ENCODE measurements at regions not wholly inside any gene's neighbourhood (a gene's known extent, or its start where the extent isn't known, plus 50 kb on each side); places are given as distances from the start of the nearest gene placed in this dataset.

- Histone ChIP-seq H3K36me3 (ENCODE audit: control insufficient read depth, insufficient read depth, low read length) (no peaks in the 10 kb centered on the region), H3K4me1 (ENCODE audit: control insufficient read depth, insufficient read depth, low read length) (peaks cover 32% of the 10 kb centered on the region), H3K4me3 (ENCODE audit: low read length) (no peak overlapping the region), H3K27me3 (ENCODE audit: control insufficient read depth, insufficient read depth, low read length) (no peaks in the 10 kb centered on the region), H3K27ac (ENCODE audit: low read length) (no peak overlapping the region), H3K9me3 (replicated peaks; ENCODE audit: control insufficient read depth, low read depth, low read length) (no peaks in the 10 kb centered on the region)
- no peak for DNase-seq
- no CpG with 5 or more reads among the region's 6 CpGs for WGBS (ENCODE audit: insufficient coverage)
Observed at GRCh38 chr2:217246108-217246507, 386.2 kb upstream of the TNP1 start.

GRCh38 chr2:217244815-217245214 lies 385.0 kb upstream of the TNP1 start:
- peak; percentile 43 for DNase-seq
- Histone ChIP-seq H3K9me3 (replicated peaks; ENCODE audit: control insufficient read depth, low read depth, low read length) (no peaks in the 10 kb centered on the region), H3K4me3 (ENCODE audit: low read length) (no peak overlapping the region), H3K27me3 (ENCODE audit: control insufficient read depth, insufficient read depth, low read length) (no peaks in the 10 kb centered on the region), H3K4me1 (ENCODE audit: control insufficient read depth, insufficient read depth, low read length) (peaks cover 25% of the 10 kb centered on the region), H3K27ac (ENCODE audit: low read length) (no peak overlapping the region), H3K36me3 (ENCODE audit: control insufficient read depth, insufficient read depth, low read length) (no peaks in the 10 kb centered on the region)
- WGBS (ENCODE audit: insufficient coverage): no CpG with 5 or more reads among the region's 4 CpGs

GRCh38 chr2:217242947-217243346 lies 383.1 kb upstream of the TNP1 start:
- peaks cover 8% of the 10 kb centered on the region for H3K4me1 ChIP-seq (ENCODE audit: control insufficient read depth, insufficient read depth, low read length)
- no peak for DNase-seq
- no peaks in the 10 kb centered on the region for H3K36me3 ChIP-seq (ENCODE audit: control insufficient read depth, insufficient read depth, low read length)
- no peaks in the 10 kb centered on the region for H3K27me3 ChIP-seq (ENCODE audit: control insufficient read depth, insufficient read depth, low read length)
- H3K27ac ChIP-seq (ENCODE audit: low read length): no peak overlapping the region
- no peak overlapping the region for H3K4me3 ChIP-seq (ENCODE audit: low read length)
- 93% methylated on average over 3 of the region's 3 CpGs for WGBS (ENCODE audit: insufficient coverage)
- no peaks in the 10 kb centered on the region for H3K9me3 ChIP-seq (replicated peaks; ENCODE audit: control insufficient read depth, low read depth, low read length)

- no peaks in the 10 kb centered on the region for H3K27me3 ChIP-seq (ENCODE audit: control insufficient read depth, insufficient read depth, low read length)
Observed at GRCh38 chr2:217231724-217232123, 371.9 kb upstream of the TNP1 start.

GRCh38 chr2:217231212-217231611 lies 371.3 kb upstream of the TNP1 start:
- DNase-seq: no peak
- Histone ChIP-seq H3K36me3 (ENCODE audit: control insufficient read depth, insufficient read depth, low read length) (no peaks in the 10 kb centered on the region), H3K4me3 (ENCODE audit: low read length) (no peak overlapping the region), H3K9me3 (replicated peaks; ENCODE audit: control insufficient read depth, low read depth, low read length) (no peaks in the 10 kb centered on the region), H3K4me1 (ENCODE audit: control insufficient read depth, insufficient read depth, low read length) (peaks cover 2% of the 10 kb centered on the region), H3K27ac (ENCODE audit: low read length) (no peak overlapping the region), H3K27me3 (ENCODE audit: control insufficient read depth, insufficient read depth, low read length) (no peaks in the 10 kb centered on the region)
- no CpG with 5 or more reads among the region's 1 CpG for WGBS (ENCODE audit: insufficient coverage)

More at GRCh38 chr2:217231724-217232123, 371.9 kb upstream of the TNP1 start:
- Histone ChIP-seq H3K9me3 (replicated peaks; ENCODE audit: control insufficient read depth, low read depth, low read length) (no peaks in the 10 kb centered on the region), H3K36me3 (ENCODE audit: control insufficient read depth, insufficient read depth, low read length) (no peaks in the 10 kb centered on the region), H3K4me1 (ENCODE audit: control insufficient read depth, insufficient read depth, low read length) (peaks cover 2% of the 10 kb centered on the region), H3K4me3 (ENCODE audit: low read length) (no peak overlapping the region), H3K27ac (ENCODE audit: low read length) (no peak overlapping the region)
- peak; percentile 59 for DNase-seq
- no CpG with 5 or more reads among the region's 3 CpGs for WGBS (ENCODE audit: insufficient coverage)

- Histone ChIP-seq H3K27me3 (ENCODE audit: control insufficient read depth, insufficient read depth, low read length) (no peaks in the 10 kb centered on the region), H3K27ac (ENCODE audit: low read length) (no peak overlapping the region), H3K36me3 (ENCODE audit: control insufficient read depth, insufficient read depth, low read length) (no peaks in the 10 kb centered on the region), H3K4me1 (ENCODE audit: control insufficient read depth, insufficient read depth, low read length) (peaks cover 2% of the 10 kb centered on the region), H3K4me3 (ENCODE audit: low read length) (no peak overlapping the region), H3K9me3 (replicated peaks; ENCODE audit: control insufficient read depth, low read depth, low read length) (no peaks in the 10 kb centered on the region)
- no peak for DNase-seq
- no CpG with 5 or more reads among the region's 1 CpG for WGBS (ENCODE audit: insufficient coverage)
Observed at GRCh38 chr2:217228732-217229131, 368.9 kb upstream of the TNP1 start.

- Histone ChIP-seq H3K4me3 (ENCODE audit: low read length) (no peak overlapping the region), H3K4me1 (ENCODE audit: control insufficient read depth, insufficient read depth, low read length) (peaks cover 2% of the 10 kb centered on the region), H3K27me3 (ENCODE audit: control insufficient read depth, insufficient read depth, low read length) (no peaks in the 10 kb centered on the region), H3K27ac (ENCODE audit: low read length) (no peak overlapping the region), H3K36me3 (ENCODE audit: control insufficient read depth, insufficient read depth, low read length) (no peaks in the 10 kb centered on the region), H3K9me3 (replicated peaks; ENCODE audit: control insufficient read depth, low read depth, low read length) (no peaks in the 10 kb centered on the region)
- DNase-seq: no peak
- no CpG with 5 or more reads among the region's 5 CpGs for WGBS (ENCODE audit: insufficient coverage)
Observed at GRCh38 chr2:217227794-217228193, 367.9 kb upstream of the TNP1 start.

GRCh38 chr2:217225596-217225995 lies 365.7 kb upstream of the TNP1 start:
- Histone ChIP-seq H3K9me3 (replicated peaks; ENCODE audit: control insufficient read depth, low read depth, low read length) (no peaks in the 10 kb centered on the region), H3K36me3 (ENCODE audit: control insufficient read depth, insufficient read depth, low read length) (no peaks in the 10 kb centered on the region), H3K27me3 (ENCODE audit: control insufficient read depth, insufficient read depth, low read length) (no peaks in the 10 kb centered on the region), H3K4me3 (ENCODE audit: low read length) (no peak overlapping the region), H3K4me1 (ENCODE audit: control insufficient read depth, insufficient read depth, low read length) (peaks cover 2% of the 10 kb centered on the region), H3K27ac (ENCODE audit: low read length) (no peak overlapping the region)
- 100% methylated on average over 1 of the region's 1 CpG for WGBS (ENCODE audit: insufficient coverage)
- no peak for DNase-seq

GRCh38 chr2:217223222-217223930 lies 363.5 kb upstream of the TNP1 start:
- no peaks in the 10 kb centered on the region for H3K9me3 ChIP-seq (replicated peaks; ENCODE audit: control insufficient read depth, low read depth, low read length)
- no peak overlapping the region for H3K4me3 ChIP-seq (ENCODE audit: low read length)
- peak; percentile 59 for DNase-seq
- no peaks in the 10 kb centered on the region for H3K27me3 ChIP-seq (ENCODE audit: control insufficient read depth, insufficient read depth, low read length)
- peaks cover 8% of the 10 kb centered on the region for H3K4me1 ChIP-seq (ENCODE audit: control insufficient read depth, insufficient read depth, low read length)
- no peaks in the 10 kb centered on the region for H3K36me3 ChIP-seq (ENCODE audit: control insufficient read depth, insufficient read depth, low read length)
- no peak overlapping the region for H3K27ac ChIP-seq (ENCODE audit: low read length)
- WGBS (ENCODE audit: insufficient coverage): 82% methylated on average over 3 of the region's 8 CpGs

- H3K27ac ChIP-seq (ENCODE audit: low read length): no peak overlapping the region
- peaks cover 8% of the 10 kb centered on the region for H3K4me1 ChIP-seq (ENCODE audit: control insufficient read depth, insufficient read depth, low read length)
- H3K27me3 ChIP-seq (ENCODE audit: control insufficient read depth, insufficient read depth, low read length): no peaks in the 10 kb centered on the region
- no peaks in the 10 kb centered on the region for H3K36me3 ChIP-seq (ENCODE audit: control insufficient read depth, insufficient read depth, low read length)
- no peaks in the 10 kb centered on the region for H3K9me3 ChIP-seq (replicated peaks; ENCODE audit: control insufficient read depth, low read depth, low read length)
- 100% methylated on average over 4 of the region's 5 CpGs for WGBS (ENCODE audit: insufficient coverage)
- no peak for DNase-seq
- H3K4me3 ChIP-seq (ENCODE audit: low read length): no peak overlapping the region
Observed at GRCh38 chr2:217222309-217222910, 362.5 kb upstream of the TNP1 start.

Measured in muscle of leg (tissue), 3 donors.